ENCODE measurements at regions not wholly inside any gene's neighbourhood (a gene's known extent, or its start where the extent isn't known, plus 50 kb on each side); places are given as distances from the start of the nearest gene placed in this dataset.

DNA sequence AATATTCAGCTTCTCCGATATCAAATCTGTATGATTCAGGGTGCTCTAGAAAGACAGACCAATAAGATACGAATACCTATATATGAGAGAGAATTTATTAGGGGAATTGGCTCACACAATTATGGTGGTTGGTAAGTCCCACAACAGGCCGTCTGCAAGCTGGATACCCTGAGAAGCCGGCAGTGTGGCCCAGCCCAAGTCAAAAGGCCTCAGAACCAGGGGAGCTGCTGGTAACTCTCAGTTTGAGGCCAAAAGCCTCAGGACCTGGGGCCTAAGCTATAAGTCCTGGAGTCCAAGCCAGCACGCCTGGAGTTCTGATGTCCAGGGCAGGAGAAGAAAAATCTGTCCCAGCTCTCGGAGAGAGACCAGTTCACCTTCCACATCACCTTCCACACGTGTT is 318.7 kb downstream of the BRD1 start:
- H3K9me2 ChIP-seq (replicated peaks; ENCODE audit: insufficient read depth, low read length), result no peaks in the 10 kb centered on the region
- peaks cover 7% of the 10 kb centered on the region; the same call in 1 of the 2 replicates for H3F3A ChIP-seq (ENCODE audit: insufficient read depth)
- no peaks in the 10 kb centered on the region for H3K9me3 ChIP-seq (ENCODE audit: insufficient read depth, low read length)
- H3K9ac ChIP-seq (ENCODE audit: low read length), result no peak overlapping the region
- H2AFZ ChIP-seq (ENCODE audit: low read depth, low read length, severe bottlenecking), result no peak overlapping the region
- H3K4me3 ChIP-seq (ENCODE audit: insufficient read depth, low read length, poor library complexity, severe bottlenecking), result no peak overlapping the region
- H3K4me2 ChIP-seq (ENCODE audit: low read depth, low read length, poor library complexity, severe bottlenecking), result no peak overlapping the region
- H4K20me1 ChIP-seq (ENCODE audit: low read depth, low read length), result no peaks in the 10 kb centered on the region
- TF ChIP-seq EZH2phosphoT487 (conservative IDR thresholded peaks at IDR 0.05; ENCODE audit: low read length), result no peak
- TF ChIP-seq CTCF (IDR thresholded peaks at IDR 0.05; ENCODE audit: insufficient read depth, low read length, poor library complexity, severe bottlenecking), result no peak
- H3K27me3 ChIP-seq (ENCODE audit: low read length), result no peaks in the 10 kb centered on the region
- H3K79me2 ChIP-seq (ENCODE audit: insufficient read depth, low read length), result no peaks in the 10 kb centered on the region
- no peaks in the 10 kb centered on the region for H3K36me3 ChIP-seq (ENCODE audit: low read length)
- no peak overlapping the region for H3K27ac ChIP-seq (ENCODE audit: low read depth, low read length)

- no peak overlapping the region for H2AFZ ChIP-seq (ENCODE audit: low read depth, low read length, severe bottlenecking)
- no peaks in the 10 kb centered on the region for H3K79me2 ChIP-seq (ENCODE audit: insufficient read depth, low read length)
- no peak overlapping the region for H3K27ac ChIP-seq (ENCODE audit: low read depth, low read length)
- no peaks in the 10 kb centered on the region for H3K9me2 ChIP-seq (replicated peaks; ENCODE audit: insufficient read depth, low read length)
- no peak overlapping the region for H3K4me2 ChIP-seq (ENCODE audit: low read depth, low read length, poor library complexity, severe bottlenecking)
- H3K27me3 ChIP-seq (ENCODE audit: low read length), result no peaks in the 10 kb centered on the region
- no peak overlapping the region for H3K4me3 ChIP-seq (ENCODE audit: insufficient read depth, low read length, poor library complexity, severe bottlenecking)
- no peaks in the 10 kb centered on the region for H3K36me3 ChIP-seq (ENCODE audit: low read length)
- H4K20me1 ChIP-seq (ENCODE audit: low read depth, low read length), result no peaks in the 10 kb centered on the region
- no peak for TF ChIP-seq EZH2phosphoT487 (conservative IDR thresholded peaks at IDR 0.05; ENCODE audit: low read length)
- TF ChIP-seq CTCF (IDR thresholded peaks at IDR 0.05; ENCODE audit: insufficient read depth, low read length, poor library complexity, severe bottlenecking), result no peak
- H3K9me3 ChIP-seq (ENCODE audit: insufficient read depth, low read length), result no peaks in the 10 kb centered on the region
- H3K9ac ChIP-seq (ENCODE audit: low read length), result no peak overlapping the region
- peaks cover 7% of the 10 kb centered on the region; the same call in 1 of the 2 replicates for H3F3A ChIP-seq (ENCODE audit: insufficient read depth)
Observed at GRCh38 chr22:49508561-49508960, 319.1 kb downstream of the BRD1 start.

DNA sequence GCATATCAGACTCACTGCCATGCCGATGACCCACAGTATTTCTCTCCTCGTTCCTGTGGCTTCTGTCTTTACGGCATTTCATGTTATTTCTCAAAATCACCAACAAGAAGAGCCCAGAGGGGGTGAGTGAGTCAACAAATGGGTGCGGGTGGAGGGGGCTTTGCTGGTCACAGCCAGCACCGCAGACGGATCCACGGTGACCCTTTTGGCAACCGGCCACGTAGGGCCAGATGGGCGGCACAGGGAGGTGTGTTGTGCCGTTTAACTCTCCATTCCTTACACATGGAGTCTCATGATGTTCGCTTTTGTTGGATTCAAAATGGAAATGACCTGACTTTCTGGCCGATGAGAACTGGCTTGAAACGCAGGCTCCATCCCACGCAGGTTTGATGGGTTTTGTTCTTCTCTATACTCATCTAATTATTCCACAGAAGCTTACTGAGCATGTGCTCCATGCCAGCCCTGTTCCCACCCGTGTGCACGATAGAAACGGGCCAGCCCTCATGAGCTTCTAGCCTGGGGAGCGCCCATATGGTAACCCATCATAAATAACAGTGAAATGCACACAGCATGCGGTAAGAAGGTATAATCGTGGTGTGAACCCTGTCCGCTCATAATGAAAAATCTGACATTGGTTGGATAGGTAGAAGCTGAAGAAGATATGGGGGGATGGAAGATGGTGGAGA is 319.9 kb downstream of the BRD1 start:
- Histone ChIP-seq H3K27ac (ENCODE audit: low read depth, low read length) (no peak overlapping the region), H3K9ac (ENCODE audit: low read length) (no peak overlapping the region), H2AFZ (ENCODE audit: low read depth, low read length, severe bottlenecking) (no peak overlapping the region), H3K27me3 (ENCODE audit: low read length) (no peaks in the 10 kb centered on the region), H3K4me2 (ENCODE audit: low read depth, low read length, poor library complexity, severe bottlenecking) (no peak overlapping the region), H3K4me3 (ENCODE audit: insufficient read depth, low read length, poor library complexity, severe bottlenecking) (no peak overlapping the region), H3F3A (ENCODE audit: insufficient read depth) (peaks cover 7% of the 10 kb centered on the region; the same call in 1 of the 2 replicates), H3K36me3 (ENCODE audit: low read length) (no peaks in the 10 kb centered on the region), H3K9me2 (replicated peaks; ENCODE audit: insufficient read depth, low read length) (no peaks in the 10 kb centered on the region), H3K79me2 (ENCODE audit: insufficient read depth, low read length) (no peaks in the 10 kb centered on the region), H3K9me3 (ENCODE audit: insufficient read depth, low read length) (no peaks in the 10 kb centered on the region), H4K20me1 (ENCODE audit: low read depth, low read length) (no peaks in the 10 kb centered on the region)
- TF ChIP-seq EZH2phosphoT487 (conservative IDR thresholded peaks at IDR 0.05; ENCODE audit: low read length) (no peak), CTCF (IDR thresholded peaks at IDR 0.05; ENCODE audit: insufficient read depth, low read length, poor library complexity, severe bottlenecking) (no peak)
